HL-60 (cell line): ENCODE measurements at regions not wholly inside any gene's neighbourhood (a gene's known extent, or its start where the extent isn't known, plus 50 kb on each side); places are given as distances from the start of the nearest gene placed in this dataset.

Experiments
- CTCF ChIP-seq: IDR thresholded peaks from one replicate; pipeline ENCODE4 v1.5.1; 2011; ENCODE audit warnings: low read length, control low read depth, inconsistent platforms; ENCODE audit not compliant: insufficient read depth
- GABPA ChIP-seq: IDR thresholded peaks from 2 replicates; pipeline ENCODE4 v1.6.1; 2012; ENCODE audit warnings: low read depth
- POLR2AphosphoS5 ChIP-seq: IDR thresholded peaks from 2 replicates; pipeline ENCODE4 v1.6.1; 2012; ENCODE audit warnings: low read depth
- SPI1 ChIP-seq: IDR thresholded peaks from 2 replicates; pipeline ENCODE4 v1.6.1; 2012; ENCODE audit warnings: low read depth, mild to moderate bottlenecking, borderline replicate concordance
- TF ChIP-seq, protein P1 (sequence below): IDR thresholded peaks from 2 replicates; pipeline ENCODE4 v1.6.1; 2012; ENCODE audit warnings: low read depth; ENCODE audit not compliant: insufficient replicate concordance

DNA sequence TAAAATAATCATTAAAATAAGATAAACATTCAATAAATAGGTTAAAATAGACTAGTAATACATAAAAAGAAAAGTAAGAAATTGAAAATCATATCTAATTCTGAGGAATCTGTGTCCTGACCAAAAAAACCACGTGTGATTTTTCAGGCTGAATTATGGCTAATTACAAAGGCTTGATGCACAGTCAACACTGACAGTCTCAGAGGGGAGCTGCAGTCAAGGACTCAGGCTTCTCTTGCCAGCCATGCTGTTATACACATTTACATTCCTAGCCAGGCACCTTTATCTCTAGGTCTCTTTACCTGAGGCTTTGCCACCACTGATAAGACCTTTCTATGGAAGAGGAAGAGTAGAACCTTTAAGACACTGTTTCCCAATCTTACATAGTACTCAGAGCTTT is 1737.7 kb upstream of the PCDH10 start:
- TF ChIP-seq CTCF (no peak), POLR2AphosphoS5 (no peak), SPI1 (no peak), GABPA (no peak)
- TF ChIP-seq, protein P1, sequence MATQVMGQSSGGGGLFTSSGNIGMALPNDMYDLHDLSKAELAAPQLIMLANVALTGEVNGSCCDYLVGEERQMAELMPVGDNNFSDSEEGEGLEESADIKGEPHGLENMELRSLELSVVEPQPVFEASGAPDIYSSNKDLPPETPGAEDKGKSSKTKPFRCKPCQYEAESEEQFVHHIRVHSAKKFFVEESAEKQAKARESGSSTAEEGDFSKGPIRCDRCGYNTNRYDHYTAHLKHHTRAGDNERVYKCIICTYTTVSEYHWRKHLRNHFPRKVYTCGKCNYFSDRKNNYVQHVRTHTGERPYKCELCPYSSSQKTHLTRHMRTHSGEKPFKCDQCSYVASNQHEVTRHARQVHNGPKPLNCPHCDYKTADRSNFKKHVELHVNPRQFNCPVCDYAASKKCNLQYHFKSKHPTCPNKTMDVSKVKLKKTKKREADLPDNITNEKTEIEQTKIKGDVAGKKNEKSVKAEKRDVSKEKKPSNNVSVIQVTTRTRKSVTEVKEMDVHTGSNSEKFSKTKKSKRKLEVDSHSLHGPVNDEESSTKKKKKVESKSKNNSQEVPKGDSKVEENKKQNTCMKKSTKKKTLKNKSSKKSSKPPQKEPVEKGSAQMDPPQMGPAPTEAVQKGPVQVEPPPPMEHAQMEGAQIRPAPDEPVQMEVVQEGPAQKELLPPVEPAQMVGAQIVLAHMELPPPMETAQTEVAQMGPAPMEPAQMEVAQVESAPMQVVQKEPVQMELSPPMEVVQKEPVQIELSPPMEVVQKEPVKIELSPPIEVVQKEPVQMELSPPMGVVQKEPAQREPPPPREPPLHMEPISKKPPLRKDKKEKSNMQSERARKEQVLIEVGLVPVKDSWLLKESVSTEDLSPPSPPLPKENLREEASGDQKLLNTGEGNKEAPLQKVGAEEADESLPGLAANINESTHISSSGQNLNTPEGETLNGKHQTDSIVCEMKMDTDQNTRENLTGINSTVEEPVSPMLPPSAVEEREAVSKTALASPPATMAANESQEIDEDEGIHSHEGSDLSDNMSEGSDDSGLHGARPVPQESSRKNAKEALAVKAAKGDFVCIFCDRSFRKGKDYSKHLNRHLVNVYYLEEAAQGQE: no peak
